NB4 (cell line): ENCODE measurements at regions not wholly inside any gene's neighbourhood (a gene's known extent, or its start where the extent isn't known, plus 50 kb on each side); places are given as distances from the start of the nearest gene placed in this dataset.

Experiments used
- DNase-seq: peaks from one replicate; pipeline ENCODE4 v3.0.0; 2010; ENCODE audit warnings: low read depth
- H3K4me3 ChIP-seq: one replicate; pipeline ENCODE4 v1.5.1; 2011; ENCODE audit warnings: mild to moderate bottlenecking, low read depth, low read length, moderate library complexity
- MYC ChIP-seq: IDR thresholded peaks from 2 replicates; pipeline ENCODE4 v1.6.1; 2011; ENCODE audit warnings: low read depth, low read length
- POLR2A ChIP-seq: IDR thresholded peaks from 2 replicates; pipeline ENCODE4 v1.6.1; 2011; ENCODE audit warnings: mild to moderate bottlenecking; ENCODE audit not compliant: insufficient read length; ENCODE audit errors: extremely low read depth
- TF ChIP-seq, protein P1 (sequence below): IDR thresholded peaks from 2 replicates; pipeline ENCODE4 v1.6.1; 2011; ENCODE audit warnings: low read depth, low read length
- TF ChIP-seq, protein P2 (sequence below): IDR thresholded peaks from one replicate; pipeline ENCODE4 v1.5.1; 2012; ENCODE audit warnings: low read depth, low read length

DNA sequence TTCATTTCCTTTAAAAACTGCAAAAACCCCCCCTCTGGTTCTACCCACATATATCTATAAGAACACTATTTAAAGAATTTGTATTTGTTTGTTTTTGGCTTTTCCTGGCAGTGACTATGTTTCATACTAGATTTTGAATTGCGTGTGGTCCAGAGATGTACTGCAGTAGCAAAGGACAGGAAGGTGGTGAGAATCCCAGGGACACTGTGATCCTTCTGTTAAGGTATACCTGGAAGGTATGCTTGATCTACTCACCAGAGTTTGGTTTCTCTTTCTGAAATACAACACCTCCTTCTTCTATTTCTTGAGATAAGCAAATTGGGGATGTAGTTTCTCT, 129.6 kb upstream of the RASGEF1B start:
- TF ChIP-seq POLR2A (no peak), MYC (no peak)
- TF ChIP-seq, protein P1, sequence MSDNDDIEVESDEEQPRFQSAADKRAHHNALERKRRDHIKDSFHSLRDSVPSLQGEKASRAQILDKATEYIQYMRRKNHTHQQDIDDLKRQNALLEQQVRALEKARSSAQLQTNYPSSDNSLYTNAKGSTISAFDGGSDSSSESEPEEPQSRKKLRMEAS: no peak
- TF ChIP-seq, protein P2, sequence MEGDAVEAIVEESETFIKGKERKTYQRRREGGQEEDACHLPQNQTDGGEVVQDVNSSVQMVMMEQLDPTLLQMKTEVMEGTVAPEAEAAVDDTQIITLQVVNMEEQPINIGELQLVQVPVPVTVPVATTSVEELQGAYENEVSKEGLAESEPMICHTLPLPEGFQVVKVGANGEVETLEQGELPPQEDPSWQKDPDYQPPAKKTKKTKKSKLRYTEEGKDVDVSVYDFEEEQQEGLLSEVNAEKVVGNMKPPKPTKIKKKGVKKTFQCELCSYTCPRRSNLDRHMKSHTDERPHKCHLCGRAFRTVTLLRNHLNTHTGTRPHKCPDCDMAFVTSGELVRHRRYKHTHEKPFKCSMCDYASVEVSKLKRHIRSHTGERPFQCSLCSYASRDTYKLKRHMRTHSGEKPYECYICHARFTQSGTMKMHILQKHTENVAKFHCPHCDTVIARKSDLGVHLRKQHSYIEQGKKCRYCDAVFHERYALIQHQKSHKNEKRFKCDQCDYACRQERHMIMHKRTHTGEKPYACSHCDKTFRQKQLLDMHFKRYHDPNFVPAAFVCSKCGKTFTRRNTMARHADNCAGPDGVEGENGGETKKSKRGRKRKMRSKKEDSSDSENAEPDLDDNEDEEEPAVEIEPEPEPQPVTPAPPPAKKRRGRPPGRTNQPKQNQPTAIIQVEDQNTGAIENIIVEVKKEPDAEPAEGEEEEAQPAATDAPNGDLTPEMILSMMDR: no peak
- no peak for DNase-seq
- H3K4me3 ChIP-seq: no peak overlapping the region

DNA sequence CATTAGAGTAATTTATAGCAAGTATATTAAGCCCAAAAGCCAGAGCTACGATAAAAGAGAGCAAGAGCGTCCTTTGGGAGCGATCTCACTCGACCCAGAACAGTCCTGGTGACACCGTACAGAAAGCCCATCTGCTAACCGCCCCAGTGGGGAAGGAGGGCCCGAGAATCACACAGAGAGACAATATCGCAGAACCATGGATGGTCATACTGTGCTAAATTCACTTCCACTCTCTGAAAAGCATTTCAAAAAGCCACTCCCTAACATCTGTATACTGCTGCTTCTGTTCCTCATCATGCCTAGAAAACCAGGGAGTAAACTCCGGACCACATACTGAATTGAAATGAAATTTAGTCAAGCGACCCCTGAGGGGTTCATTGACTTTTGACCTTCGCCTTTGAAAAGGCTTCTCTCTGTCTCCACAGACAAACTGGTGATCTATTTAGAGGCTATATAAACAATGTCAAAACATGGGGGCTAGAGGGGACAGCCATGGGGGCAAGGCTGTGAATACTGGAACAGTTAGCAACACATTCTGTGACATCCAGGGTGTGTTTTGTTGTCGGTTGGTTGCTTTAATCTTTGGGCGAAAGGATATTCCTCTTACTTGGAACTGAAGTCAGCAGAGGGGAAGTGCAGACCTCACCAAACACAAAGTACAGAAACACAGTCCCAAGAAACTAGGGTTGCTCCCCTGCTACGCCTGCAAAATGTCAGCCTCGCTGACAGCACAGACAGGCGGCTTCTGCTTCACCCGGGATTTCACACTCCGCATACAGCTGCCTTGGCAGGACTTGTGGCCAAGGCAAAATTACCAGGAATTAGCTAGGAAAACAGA, 129.0 kb upstream of the RASGEF1B start:
- no peak overlapping the region for H3K4me3 ChIP-seq
- no peak for DNase-seq
- TF ChIP-seq POLR2A (no peak), MYC (no peak)
- TF ChIP-seq, protein P2: no peak
- TF ChIP-seq, protein P1: no peak

DNA sequence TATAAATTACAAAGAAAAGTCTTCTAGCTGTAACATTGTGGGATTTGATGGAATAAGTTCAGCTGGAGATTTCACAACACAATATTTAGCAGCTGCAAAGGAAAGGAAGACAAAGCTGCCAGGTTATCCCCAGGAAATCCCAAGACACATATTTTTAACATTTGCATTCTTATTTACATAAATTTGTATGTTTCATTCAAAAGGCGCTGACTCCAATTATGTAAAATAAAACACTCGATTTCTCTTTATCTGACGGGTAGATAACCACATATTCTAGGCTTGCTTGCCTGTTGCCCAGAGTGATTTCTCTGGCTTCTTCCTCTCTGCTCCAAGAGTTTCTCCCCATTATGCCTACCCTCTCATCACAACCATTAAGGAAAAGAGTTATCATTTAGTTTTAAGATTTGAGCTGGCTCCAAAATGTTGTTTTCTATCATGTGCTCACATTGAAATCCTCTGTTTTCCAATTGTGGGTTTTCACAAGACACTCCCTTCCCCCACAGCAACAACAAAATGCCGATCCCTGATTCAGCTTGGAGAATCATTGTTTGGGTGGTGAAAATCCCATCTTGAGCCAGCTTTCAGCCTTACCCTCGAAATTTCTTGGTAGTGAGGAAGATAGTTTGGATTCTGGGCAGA, 128.2 kb upstream of the RASGEF1B start:
- no peak for DNase-seq
- H3K4me3 ChIP-seq: no peak overlapping the region

DNA sequence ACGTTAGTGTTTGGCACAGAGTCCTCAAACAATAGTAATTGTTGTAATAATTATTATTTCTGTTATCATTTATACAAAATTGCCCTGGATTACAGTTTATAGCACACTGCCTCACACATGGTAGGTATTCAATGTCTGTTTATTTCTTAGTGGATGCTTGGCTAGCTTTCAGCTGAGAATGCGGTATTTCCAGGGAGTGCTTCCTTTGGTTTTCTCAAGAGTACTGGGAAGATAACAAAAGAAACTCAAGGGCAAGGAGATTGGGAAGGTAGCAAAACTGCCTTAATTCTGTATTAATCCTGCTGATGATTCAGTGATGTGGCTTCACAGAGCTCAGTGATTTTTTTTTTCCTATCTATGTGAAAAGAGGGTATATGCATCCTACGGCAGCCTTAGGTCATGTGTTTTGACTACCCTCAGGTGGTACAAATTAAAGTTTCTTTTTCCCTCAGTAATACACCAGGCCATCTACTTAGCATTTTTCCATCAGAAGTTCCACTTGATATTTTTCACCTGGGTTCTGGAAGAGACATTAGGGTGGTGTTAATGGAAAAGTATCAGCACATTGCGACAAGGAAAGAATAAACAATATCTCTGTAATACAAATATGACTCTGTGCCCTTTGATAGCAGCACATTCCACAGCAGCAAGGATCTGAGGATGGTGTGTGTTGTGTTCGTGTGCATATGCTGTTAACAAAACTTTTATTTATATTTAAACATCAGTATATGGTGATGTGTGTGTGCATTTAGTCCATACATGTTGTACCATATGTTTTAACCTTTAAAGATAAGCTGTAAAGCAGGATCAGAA, 124.3 kb upstream of the RASGEF1B start:
- TF ChIP-seq MYC (no peak), POLR2A (no peak)
- TF ChIP-seq, protein P2: no peak
- TF ChIP-seq, protein P1: no peak
- DNase-seq: no peak
- H3K4me3 ChIP-seq: no peak overlapping the region

More for the DNA sequence above, 128.2 kb upstream of the RASGEF1B start:
- TF ChIP-seq, protein P2: no peak
- TF ChIP-seq, protein P1: no peak
- TF ChIP-seq MYC: no peak
- TF ChIP-seq POLR2A: no peak

DNA sequence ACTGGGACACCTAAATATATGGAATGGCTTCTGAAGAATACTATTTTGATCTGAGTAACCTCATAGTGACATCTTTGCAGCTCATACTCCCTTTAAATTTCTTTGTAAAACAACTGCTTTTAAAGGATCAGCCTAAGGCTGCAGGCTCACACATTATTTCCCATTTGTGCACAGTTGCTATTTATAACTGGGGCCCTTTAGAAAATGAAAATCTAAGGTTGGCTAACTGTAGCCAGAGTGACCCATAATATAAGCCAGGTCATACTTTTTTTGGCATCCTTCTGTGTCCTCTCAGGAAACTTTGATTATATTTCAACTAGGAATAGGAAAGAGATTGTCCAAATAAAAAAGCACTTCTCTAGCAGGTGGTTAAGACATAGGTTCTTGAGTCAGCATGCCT, 123.6 kb upstream of the RASGEF1B start:
- no peak overlapping the region for H3K4me3 ChIP-seq
- no peak for DNase-seq
- TF ChIP-seq MYC: no peak
- no peak for TF ChIP-seq POLR2A
- TF ChIP-seq, protein P2: no peak
- TF ChIP-seq, protein P1: no peak
